D721Med (cell line): ENCODE measurements at regions not wholly inside any gene's neighbourhood (a gene's known extent, or its start where the extent isn't known, plus 50 kb on each side); places are given as distances from the start of the nearest gene placed in this dataset.

Experiments used
- DNase-seq: peaks from one replicate; pipeline ENCODE4 v3.0.0; 2011; ENCODE audit warnings: low spot score; ENCODE audit not compliant: insufficient read length
- FAIRE-seq: peaks from 2 replicates; lab custom pipeline; 2011; peaks lifted over from hg19 to GRCh38; lab: Jason Lieb, UNC
- CTCF ChIP-seq: IDR thresholded peaks from 2 replicates; pipeline ENCODE4 v1.5.1; 2012; ENCODE audit warnings: mild to moderate bottlenecking, control low read depth; ENCODE audit not compliant: insufficient read depth; ENCODE audit errors: missing control alignments

GRCh38 chr3:113094337-113095221, 103.8 kb downstream of the GTPBP8 start:
- no peak for TF ChIP-seq CTCF
- DNase-seq (no peak), FAIRE-seq (no peak)

GRCh38 chr3:113096188-113096892, 105.6 kb downstream of the GTPBP8 start:
- FAIRE-seq: no peak
- no peak for TF ChIP-seq CTCF

GRCh38 chr3:113097960-113098447, 107.2 kb downstream of the GTPBP8 start:
- no peak for FAIRE-seq
- DNase-seq: no peak

More at GRCh38 chr3:113096188-113096892, 105.6 kb downstream of the GTPBP8 start:
- DNase-seq: no peak

GRCh38 chr3:113100063-113100462, 109.3 kb downstream of the GTPBP8 start:
- no peak for FAIRE-seq
- DNase-seq: no peak
- no peak for TF ChIP-seq CTCF

More at GRCh38 chr3:113097960-113098447, 107.2 kb downstream of the GTPBP8 start:
- no peak for TF ChIP-seq CTCF

- FAIRE-seq (no peak), DNase-seq (no peak)
- no peak for TF ChIP-seq CTCF
Observed at GRCh38 chr3:113103588-113103987, 107.8 kb upstream of the BOC start.

GRCh38 chr3:113104357-113105092, 106.8 kb upstream of the BOC start:
- FAIRE-seq (no peak), DNase-seq (no peak)
- no peak for TF ChIP-seq CTCF
